ENCODE measurements at regions not wholly inside any gene's neighbourhood (a gene's known extent, or its start where the extent isn't known, plus 50 kb on each side); places are given as distances from the start of the nearest gene placed in this dataset.

DNA sequence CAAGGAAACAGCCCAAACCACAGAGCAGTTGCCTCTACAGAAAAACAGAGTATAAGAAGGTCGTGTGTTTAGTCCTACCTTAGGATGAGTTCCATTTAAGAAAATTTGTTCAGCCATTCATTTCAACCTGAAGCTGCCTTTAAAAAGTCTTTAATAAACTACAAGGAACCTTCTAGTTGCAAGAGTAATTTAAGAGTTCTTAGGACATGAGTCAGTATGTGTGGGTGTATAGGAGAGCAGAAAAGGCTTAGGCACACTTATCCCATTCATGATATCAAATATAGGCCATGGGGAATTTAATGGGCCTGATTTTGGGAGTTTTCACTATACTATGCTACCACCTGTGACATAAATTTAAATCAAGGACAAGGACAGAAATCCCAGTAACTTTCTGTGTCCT is 496.8 kb downstream of the TFEC start:
- Histone ChIP-seq H4K20me1 (replicated peaks; ENCODE audit: control insufficient read depth, insufficient read depth, low read length) (no peaks in the 10 kb centered on the region), H3K4me1 (replicated peaks in 1 of 2; ENCODE audit: control insufficient read depth in 2 of 2, insufficient read depth in 2 of 2, low read length in 2 of 2) (no peaks in the 10 kb centered on the region), H3K4me2 (ENCODE audit: insufficient read depth, low read length) (no peak overlapping the region), H3K9me1 (ENCODE audit: control insufficient read depth, insufficient read depth, low read length) (no peaks in the 10 kb centered on the region), H3K27me3 (ENCODE audit: control insufficient read depth in 2 of 2, insufficient read depth in 2 of 2, low read length in 2 of 2) (no peaks in the 10 kb centered on the region), H3K36me3 (ENCODE audit: control insufficient read depth, insufficient read depth, low read length) (no peaks in the 10 kb centered on the region), H3K27ac (ENCODE audit: extremely low read depth, low read depth, low read length) (no peak overlapping the region), H2AFZ (ENCODE audit: low read depth, low read length) (no peak overlapping the region), H3K9me3 (replicated peaks; ENCODE audit: control insufficient read depth, insufficient read depth, low read depth, low read length) (no peaks in the 10 kb centered on the region), H3K79me2 (ENCODE audit: control insufficient read depth, insufficient read depth, low read length) (no peaks in the 10 kb centered on the region), H3K9ac (ENCODE audit: insufficient read depth in 1 of 2, low read depth in 2 of 2, low read length in 2 of 2) (no peak overlapping the region), H3K4me3 (no peak overlapping the region)
- no peak for FAIRE-seq
- CTCF ChIA-PET (ENCODE audit: low intra/inter-chr PET ratio): no interaction called here
- no peak for ATAC-seq
- no TSS peak for BruUV-seq (replicated peaks)
- WGBS (ENCODE audit: insufficient coverage, low coverage, missing lambda C conversion rate): 0% methylated on average over 1 of the region's 1 CpG
- no peak for DNase-seq (ENCODE audit: extremely low read depth in 1 of 4, low spot score in 3 of 4)
- POLR2A ChIA-PET: no interaction called here
- in situ Hi-C loops (cut with MboI): no loop called here
- intact Hi-C loops (cut with micrococcal nuclease): no loop called here
- TF ChIP-seq MYBL2 (IDR thresholded peaks at IDR 0.05; ENCODE audit: low read depth) (no peak), MYBL2 (CRISPR knock-in tag; IDR thresholded peaks at IDR 0.05; ENCODE audit: borderline replicate concordance) (no peak), TRIM28 (IDR thresholded peaks at IDR 0.05) (no peak), HMG20B (CRISPR knock-in tag; IDR thresholded peaks at IDR 0.05) (no peak), COPS2 (conservative IDR thresholded peaks at IDR 0.05) (no peak)
- TF ChIP-seq, protein P1, sequence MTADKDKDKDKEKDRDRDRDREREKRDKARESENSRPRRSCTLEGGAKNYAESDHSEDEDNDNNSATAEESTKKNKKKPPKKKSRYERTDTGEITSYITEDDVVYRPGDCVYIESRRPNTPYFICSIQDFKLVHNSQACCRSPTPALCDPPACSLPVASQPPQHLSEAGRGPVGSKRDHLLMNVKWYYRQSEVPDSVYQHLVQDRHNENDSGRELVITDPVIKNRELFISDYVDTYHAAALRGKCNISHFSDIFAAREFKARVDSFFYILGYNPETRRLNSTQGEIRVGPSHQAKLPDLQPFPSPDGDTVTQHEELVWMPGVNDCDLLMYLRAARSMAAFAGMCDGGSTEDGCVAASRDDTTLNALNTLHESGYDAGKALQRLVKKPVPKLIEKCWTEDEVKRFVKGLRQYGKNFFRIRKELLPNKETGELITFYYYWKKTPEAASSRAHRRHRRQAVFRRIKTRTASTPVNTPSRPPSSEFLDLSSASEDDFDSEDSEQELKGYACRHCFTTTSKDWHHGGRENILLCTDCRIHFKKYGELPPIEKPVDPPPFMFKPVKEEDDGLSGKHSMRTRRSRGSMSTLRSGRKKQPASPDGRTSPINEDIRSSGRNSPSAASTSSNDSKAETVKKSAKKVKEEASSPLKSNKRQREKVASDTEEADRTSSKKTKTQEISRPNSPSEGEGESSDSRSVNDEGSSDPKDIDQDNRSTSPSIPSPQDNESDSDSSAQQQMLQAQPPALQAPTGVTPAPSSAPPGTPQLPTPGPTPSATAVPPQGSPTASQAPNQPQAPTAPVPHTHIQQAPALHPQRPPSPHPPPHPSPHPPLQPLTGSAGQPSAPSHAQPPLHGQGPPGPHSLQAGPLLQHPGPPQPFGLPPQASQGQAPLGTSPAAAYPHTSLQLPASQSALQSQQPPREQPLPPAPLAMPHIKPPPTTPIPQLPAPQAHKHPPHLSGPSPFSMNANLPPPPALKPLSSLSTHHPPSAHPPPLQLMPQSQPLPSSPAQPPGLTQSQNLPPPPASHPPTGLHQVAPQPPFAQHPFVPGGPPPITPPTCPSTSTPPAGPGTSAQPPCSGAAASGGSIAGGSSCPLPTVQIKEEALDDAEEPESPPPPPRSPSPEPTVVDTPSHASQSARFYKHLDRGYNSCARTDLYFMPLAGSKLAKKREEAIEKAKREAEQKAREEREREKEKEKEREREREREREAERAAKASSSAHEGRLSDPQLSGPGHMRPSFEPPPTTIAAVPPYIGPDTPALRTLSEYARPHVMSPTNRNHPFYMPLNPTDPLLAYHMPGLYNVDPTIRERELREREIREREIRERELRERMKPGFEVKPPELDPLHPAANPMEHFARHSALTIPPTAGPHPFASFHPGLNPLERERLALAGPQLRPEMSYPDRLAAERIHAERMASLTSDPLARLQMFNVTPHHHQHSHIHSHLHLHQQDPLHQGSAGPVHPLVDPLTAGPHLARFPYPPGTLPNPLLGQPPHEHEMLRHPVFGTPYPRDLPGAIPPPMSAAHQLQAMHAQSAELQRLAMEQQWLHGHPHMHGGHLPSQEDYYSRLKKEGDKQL (CRISPR knock-in tag; IDR thresholded peaks at IDR 0.05; ENCODE audit: borderline replicate concordance): no peak
